ENCODE measurements at regions not wholly inside any gene's neighbourhood (a gene's known extent, or its start where the extent isn't known, plus 50 kb on each side); places are given as distances from the start of the nearest gene placed in this dataset.

DNA sequence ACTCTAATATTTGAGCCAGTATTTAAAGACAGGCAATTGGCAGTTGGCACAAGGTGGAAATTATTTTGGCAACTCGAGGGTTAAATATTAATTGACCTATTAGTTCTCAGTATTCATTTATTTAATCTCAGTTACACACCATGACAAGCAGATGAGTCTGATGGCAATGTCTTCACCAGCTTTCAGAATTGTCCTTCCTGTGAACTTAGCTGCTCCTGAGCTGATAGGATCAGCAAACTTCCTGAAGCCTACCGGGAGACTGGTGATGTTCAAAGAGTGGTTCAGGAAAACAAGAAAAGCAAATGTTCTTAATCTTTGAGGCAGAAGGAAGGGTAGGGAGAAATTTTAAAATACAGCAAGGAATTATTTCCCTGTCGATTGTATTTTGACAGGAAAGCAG is 522.2 kb downstream of the SOX2 start:
- no peak for DNase-seq
- Mint-ChIP-seq H3K9me3 (ENCODE audit: low read depth) (no peaks in the 10 kb centered on the region), H3K36me3 (no peaks in the 10 kb centered on the region), H3K27ac (no peak overlapping the region), H3K27me3 (no peaks in the 10 kb centered on the region), H3K4me3 (no peak overlapping the region), H3K4me1 (no peaks in the 10 kb centered on the region)
- CTCF ChIA-PET: no interaction called here
- ATAC-seq: no peak

- CTCF ChIA-PET: no interaction called here
- no peak overlapping the region for H3K4me3 Mint-ChIP-seq
- H3K27me3 Mint-ChIP-seq: no peaks in the 10 kb centered on the region
- no peak overlapping the region for H3K27ac Mint-ChIP-seq
- no peaks in the 10 kb centered on the region for H3K4me1 Mint-ChIP-seq
- ATAC-seq (no peak), DNase-seq (no peak)
- H3K36me3 Mint-ChIP-seq: no peaks in the 10 kb centered on the region
- H3K9me3 Mint-ChIP-seq (ENCODE audit: low read depth): no peaks in the 10 kb centered on the region
Measured at GRCh38 chr3:182234881-182235280, 523.2 kb downstream of the SOX2 start.

DNA sequence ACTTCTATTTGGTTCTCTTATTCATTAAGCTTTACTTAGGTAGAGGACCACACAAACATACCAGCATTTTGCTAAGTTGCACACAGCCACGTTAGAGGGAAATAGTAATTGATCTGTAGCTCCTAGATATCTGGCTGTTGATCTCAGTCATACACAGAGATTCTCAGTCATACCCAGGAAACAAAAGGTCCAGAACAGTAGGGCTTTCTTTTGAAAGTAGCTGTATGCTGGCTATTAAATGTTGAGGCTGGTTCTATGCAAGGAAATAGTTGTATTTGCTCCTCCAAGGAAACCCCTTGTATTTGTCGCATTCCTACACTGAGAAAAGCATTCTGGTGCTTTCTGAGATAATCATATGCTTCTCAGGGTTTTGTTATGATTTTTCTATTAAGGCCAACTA is 523.8 kb downstream of the SOX2 start:
- ATAC-seq (no peak), DNase-seq (no peak)
- no peaks in the 10 kb centered on the region for H3K36me3 Mint-ChIP-seq
- CTCF ChIA-PET: no interaction called here
- no peak overlapping the region for H3K4me3 Mint-ChIP-seq
- no peaks in the 10 kb centered on the region for H3K4me1 Mint-ChIP-seq
- no peaks in the 10 kb centered on the region for H3K9me3 Mint-ChIP-seq (ENCODE audit: low read depth)
- H3K27me3 Mint-ChIP-seq: no peaks in the 10 kb centered on the region
- no peak overlapping the region for H3K27ac Mint-ChIP-seq

GRCh38 chr3:182238126-182238525 is 526.4 kb downstream of the SOX2 start:
- no peak overlapping the region for H3K27ac Mint-ChIP-seq
- CTCF ChIA-PET: no interaction called here
- DNase-seq (no peak), ATAC-seq (no peak)
- no peaks in the 10 kb centered on the region for H3K27me3 Mint-ChIP-seq
- H3K36me3 Mint-ChIP-seq: no peaks in the 10 kb centered on the region
- no peaks in the 10 kb centered on the region for H3K9me3 Mint-ChIP-seq (ENCODE audit: low read depth)
- no peaks in the 10 kb centered on the region for H3K4me1 Mint-ChIP-seq
- H3K4me3 Mint-ChIP-seq: no peak overlapping the region

DNA sequence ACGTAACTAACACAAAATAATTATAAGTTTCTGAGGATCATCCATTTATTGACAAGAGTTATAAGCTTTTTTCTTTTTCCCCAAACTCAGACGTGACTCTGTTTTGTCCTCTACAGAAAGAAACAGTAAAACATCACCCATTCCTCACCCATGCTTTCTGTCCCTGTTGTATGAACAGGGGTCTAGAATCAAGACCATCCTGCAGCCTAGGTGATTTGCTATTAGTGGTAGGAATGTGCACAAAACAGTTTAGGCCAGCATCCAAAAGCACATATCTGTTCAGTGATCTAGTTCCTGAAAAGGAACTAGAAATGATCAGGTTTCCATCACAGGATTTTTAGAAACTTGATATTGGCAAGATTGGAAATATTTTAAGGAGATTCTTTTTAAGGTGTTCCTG is 527.6 kb downstream of the SOX2 start:
- Mint-ChIP-seq H3K27ac (no peak overlapping the region), H3K27me3 (no peaks in the 10 kb centered on the region), H3K4me1 (no peaks in the 10 kb centered on the region), H3K9me3 (ENCODE audit: low read depth) (no peaks in the 10 kb centered on the region), H3K4me3 (no peak overlapping the region), H3K36me3 (no peaks in the 10 kb centered on the region)
- ATAC-seq (no peak), DNase-seq (no peak)
- CTCF ChIA-PET: no interaction called here

DNA sequence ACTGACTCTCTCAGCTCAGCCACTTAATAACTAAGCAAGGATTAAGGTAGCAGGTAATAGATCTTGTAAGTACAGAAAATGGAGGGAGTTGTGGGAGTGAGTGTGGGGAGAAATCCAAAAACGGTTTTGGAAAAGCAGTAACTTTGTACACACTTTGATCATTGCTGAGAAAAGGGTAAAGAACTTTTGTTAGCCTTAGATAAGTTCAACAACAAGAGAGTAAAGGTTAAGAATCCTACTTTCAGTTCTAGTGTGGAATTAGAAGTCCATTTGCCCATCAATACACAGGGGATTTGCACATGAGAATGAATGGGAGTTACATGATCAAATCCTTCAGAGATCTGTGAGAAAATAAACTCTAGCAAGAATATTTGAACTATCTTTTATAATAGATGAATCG is 528.7 kb downstream of the SOX2 start:
- DNase-seq (no peak), ATAC-seq (no peak)
- Mint-ChIP-seq H3K27me3 (no peaks in the 10 kb centered on the region), H3K27ac (no peak overlapping the region), H3K9me3 (ENCODE audit: low read depth) (no peaks in the 10 kb centered on the region), H3K36me3 (no peaks in the 10 kb centered on the region), H3K4me3 (no peak overlapping the region), H3K4me1 (no peaks in the 10 kb centered on the region)
- CTCF ChIA-PET: no interaction called here

GRCh38 chr3:182241196-182241765 is 529.6 kb downstream of the SOX2 start:
- Mint-ChIP-seq H3K27ac (no peak overlapping the region), H3K4me3 (no peak overlapping the region), H3K9me3 (ENCODE audit: low read depth) (no peaks in the 10 kb centered on the region), H3K27me3 (no peaks in the 10 kb centered on the region), H3K4me1 (no peaks in the 10 kb centered on the region), H3K36me3 (no peaks in the 10 kb centered on the region)
- CTCF ChIA-PET: no interaction called here
- ATAC-seq: no peak
- no peak for DNase-seq

GRCh38 chr3:182241766-182242488 is 530.2 kb downstream of the SOX2 start:
- H3K9me3 Mint-ChIP-seq (ENCODE audit: low read depth): no peaks in the 10 kb centered on the region
- no peaks in the 10 kb centered on the region for H3K36me3 Mint-ChIP-seq
- no peaks in the 10 kb centered on the region for H3K4me1 Mint-ChIP-seq
- CTCF ChIA-PET: no interaction called here
- H3K27ac Mint-ChIP-seq: no peak overlapping the region
- ATAC-seq (no peak), DNase-seq (no peak)
- H3K27me3 Mint-ChIP-seq: no peaks in the 10 kb centered on the region
- no peak overlapping the region for H3K4me3 Mint-ChIP-seq

GRCh38 chr3:182242489-182242942 is 530.8 kb downstream of the SOX2 start:
- no peaks in the 10 kb centered on the region for H3K27me3 Mint-ChIP-seq
- H3K4me3 Mint-ChIP-seq: no peak overlapping the region
- no peaks in the 10 kb centered on the region for H3K4me1 Mint-ChIP-seq
- CTCF ChIA-PET: no interaction called here
- no peak for ATAC-seq
- H3K36me3 Mint-ChIP-seq: no peaks in the 10 kb centered on the region
- H3K27ac Mint-ChIP-seq: no peak overlapping the region
- no peaks in the 10 kb centered on the region for H3K9me3 Mint-ChIP-seq (ENCODE audit: low read depth)
- no peak for DNase-seq

DNA sequence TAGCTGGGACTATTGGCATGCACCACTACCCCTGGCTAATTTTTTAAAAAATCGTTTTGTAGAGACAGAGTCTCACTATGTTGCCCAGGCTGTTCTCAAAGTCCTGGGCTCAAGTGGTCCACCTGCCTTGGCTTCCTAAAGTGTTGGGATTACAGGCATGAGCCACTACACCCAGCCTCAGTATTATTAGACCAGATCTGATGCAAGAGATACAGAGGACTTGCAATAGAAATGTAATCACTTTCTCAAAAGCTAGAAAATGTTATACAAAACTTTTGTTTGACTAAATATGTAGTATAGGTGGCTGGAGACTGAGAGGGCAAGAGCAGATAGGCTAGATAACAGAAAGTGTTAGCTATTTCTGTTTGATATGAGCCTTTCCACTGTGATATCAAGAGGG is 531.9 kb downstream of the SOX2 start:
- Mint-ChIP-seq H3K36me3 (no peaks in the 10 kb centered on the region), H3K27ac (no peak overlapping the region)
- no peak for ATAC-seq

GRCh38 chr3:182244222-182244971 is 532.7 kb downstream of the SOX2 start:
- DNase-seq: no peak
- Mint-ChIP-seq H3K36me3 (no peaks in the 10 kb centered on the region), H3K4me1 (no peaks in the 10 kb centered on the region), H3K27me3 (no peaks in the 10 kb centered on the region), H3K9me3 (ENCODE audit: low read depth) (no peaks in the 10 kb centered on the region), H3K4me3 (no peak overlapping the region), H3K27ac (no peak overlapping the region)
- ATAC-seq: no peak
- CTCF ChIA-PET: no interaction called here

More for the DNA sequence above, 531.9 kb downstream of the SOX2 start:
- CTCF ChIA-PET: no interaction called here
- no peaks in the 10 kb centered on the region for H3K4me1 Mint-ChIP-seq
- H3K4me3 Mint-ChIP-seq: no peak overlapping the region
- H3K27me3 Mint-ChIP-seq: no peaks in the 10 kb centered on the region
- H3K9me3 Mint-ChIP-seq (ENCODE audit: low read depth): no peaks in the 10 kb centered on the region
- DNase-seq: no peak

DNA sequence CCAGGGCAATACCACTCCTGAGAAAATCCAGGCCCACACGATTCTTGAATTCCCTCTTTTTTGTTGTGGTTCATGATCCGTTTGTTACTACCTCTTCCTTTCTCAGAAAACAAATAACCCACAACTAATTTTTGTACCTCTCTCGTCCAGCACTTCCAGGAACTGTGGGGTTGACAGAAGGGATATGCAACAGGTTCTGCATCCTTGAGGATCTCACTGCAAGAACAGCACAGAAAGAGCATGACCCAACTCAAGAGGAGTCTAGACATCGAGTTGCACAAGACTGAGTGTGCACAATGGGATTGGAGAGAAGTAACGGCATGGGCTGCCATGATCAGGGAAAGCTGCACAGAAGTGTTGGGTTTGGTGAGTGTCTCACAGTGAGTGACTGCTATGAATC is 533.3 kb downstream of the SOX2 start:
- no peak for ATAC-seq

DNA sequence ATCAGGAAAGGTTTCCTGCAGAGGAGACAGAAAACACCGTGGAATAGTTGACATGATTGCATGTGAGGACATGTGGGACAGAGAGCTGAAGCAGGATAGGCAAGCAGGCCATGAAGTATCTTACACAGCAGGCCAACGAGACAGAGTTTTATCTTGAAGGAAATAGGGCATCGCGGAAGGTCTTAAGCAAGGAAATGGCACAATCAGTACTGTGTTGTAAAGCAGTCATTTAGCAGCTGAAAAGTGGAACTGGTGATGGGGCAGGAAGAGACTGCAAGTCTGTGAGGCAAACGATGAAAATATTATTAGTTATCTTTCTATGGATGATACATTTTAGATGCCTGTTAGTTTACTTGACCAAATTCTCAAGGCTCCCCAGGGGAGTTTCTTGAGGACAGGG is 535.1 kb downstream of the SOX2 start:
- Mint-ChIP-seq H3K9me3 (ENCODE audit: low read depth) (no peaks in the 10 kb centered on the region), H3K27me3 (no peaks in the 10 kb centered on the region), H3K4me1 (no peaks in the 10 kb centered on the region), H3K4me3 (no peak overlapping the region), H3K27ac (no peak overlapping the region), H3K36me3 (no peaks in the 10 kb centered on the region)
- DNase-seq (no peak), ATAC-seq (no peak)
- CTCF ChIA-PET: no interaction called here

More for the DNA sequence above, 533.3 kb downstream of the SOX2 start:
- Mint-ChIP-seq H3K36me3 (no peaks in the 10 kb centered on the region), H3K4me3 (no peak overlapping the region), H3K27ac (no peak overlapping the region), H3K4me1 (no peaks in the 10 kb centered on the region), H3K27me3 (no peaks in the 10 kb centered on the region), H3K9me3 (ENCODE audit: low read depth) (no peaks in the 10 kb centered on the region)
- CTCF ChIA-PET: no interaction called here
- DNase-seq: no peak

DNA sequence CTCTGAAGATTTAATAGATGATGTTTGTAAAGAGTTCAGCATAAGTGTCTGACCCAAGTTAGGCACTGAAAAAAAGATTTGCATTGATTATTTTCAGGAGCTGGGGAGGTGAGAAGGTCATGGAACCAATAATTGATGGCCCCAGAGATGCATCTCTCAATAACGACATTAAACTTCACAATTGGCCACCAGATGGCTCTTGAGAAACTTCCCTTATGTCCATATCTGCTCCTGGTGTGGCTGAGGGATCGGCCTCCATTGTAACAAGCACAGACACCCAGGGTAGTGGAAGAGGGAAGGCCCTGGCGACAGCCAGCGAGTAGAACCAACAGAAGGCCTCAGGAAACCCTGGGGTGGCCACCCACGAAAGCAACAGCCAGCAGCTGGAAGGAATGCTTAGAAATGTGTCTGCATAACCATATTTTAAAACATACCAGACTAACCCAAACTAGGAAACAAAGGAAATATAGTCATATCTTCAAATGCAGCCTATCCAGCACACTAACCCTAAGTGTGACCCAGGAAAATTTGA is 536.7 kb downstream of the SOX2 start:
- no peak for ATAC-seq
- CTCF ChIA-PET: no interaction called here
- Mint-ChIP-seq H3K9me3 (ENCODE audit: low read depth) (no peaks in the 10 kb centered on the region), H3K36me3 (no peaks in the 10 kb centered on the region), H3K4me3 (no peak overlapping the region), H3K4me1 (peaks cover 3% of the 10 kb centered on the region), H3K27ac (no peak overlapping the region), H3K27me3 (no peaks in the 10 kb centered on the region)
- no peak for DNase-seq
